WTC11 (cell line): ENCODE measurements at regions not wholly inside any gene's neighbourhood (a gene's known extent, or its start where the extent isn't known, plus 50 kb on each side); places are given as distances from the start of the nearest gene placed in this dataset.

Experiments
- ATAC-seq: fragments of 200-7000 bp; cut with Tn5 transposase; 2 replicates; pipeline ENCODE4 v1.10.0; 2021; ENCODE audit warnings: mild to moderate bottlenecking, moderate library complexity
- CTCF ChIA-PET: fragments of 300-600 bp; sonication (Branson Sonifier 250); formaldehyde crosslinking; loops from one replicate; lab custom pipeline; 2021; ENCODE audit warnings: antibody characterized with exemption; lab: Charles Lee
- POLR2A ChIA-PET: fragments of 350-600 bp; sonication (Branson Sonifier 250); formaldehyde crosslinking; loops from one replicate; lab custom pipeline; 2021; ENCODE audit warnings: antibody characterized with exemption; lab: Charles Lee
- DNase-seq: peaks from one replicate; pipeline ENCODE4 v3.0.0; 2021; ENCODE audit warnings: low spot score
- H3K27ac Mint-ChIP-seq: 2 replicates; pipeline ENCODE4 v1.8.0; 2021; ENCODE audit warnings: mixed read lengths
- H3K27me3 Mint-ChIP-seq: 2 replicates; pipeline ENCODE4 v1.8.0; 2021; ENCODE audit warnings: low read depth, mild to moderate bottlenecking, moderate library complexity, mixed read lengths
- H3K36me3 Mint-ChIP-seq: 2 replicates; pipeline ENCODE4 v1.8.0; 2021; ENCODE audit warnings: mixed read lengths
- H3K4me1 Mint-ChIP-seq: 2 replicates; pipeline ENCODE4 v1.8.0; 2022; ENCODE audit warnings: mixed read lengths
- H3K4me3 Mint-ChIP-seq: 2 replicates; pipeline ENCODE4 v1.8.0; 2021; ENCODE audit warnings: mild to moderate bottlenecking, moderate library complexity, mixed read lengths
- H3K9me3 Mint-ChIP-seq: 2 replicates; pipeline ENCODE4 v1.8.0; 2021; ENCODE audit warnings: mixed read lengths
- AR ChIP-seq: fragments of 250-450 bp; sonication (Bioruptor Pico); IDR thresholded peaks from 2 replicates; pipeline ENCODE4 v1.9.0; 2021; ENCODE audit warnings: mild to moderate bottlenecking
- CREM ChIP-seq: sonication (generic); formaldehyde crosslinking; IDR thresholded peaks from 2 replicates; pipeline ENCODE4 v1.8.1; 2022; ENCODE audit warnings: mild to moderate bottlenecking, missing genetic modification reagents, moderate library complexity
- ESRRA ChIP-seq: sonication (generic); formaldehyde crosslinking; IDR thresholded peaks from 2 replicates; pipeline ENCODE4 v1.8.1; 2022; ENCODE audit warnings: mild to moderate bottlenecking, missing genetic modification reagents, borderline replicate concordance
- FOXJ3 ChIP-seq: sonication (generic); formaldehyde crosslinking; IDR thresholded peaks from 2 replicates; pipeline ENCODE4 v1.9.0; 2021; ENCODE audit warnings: missing genetic modification reagents, mild to moderate bottlenecking, borderline replicate concordance
- FOXP1 ChIP-seq: sonication (generic); formaldehyde crosslinking; IDR thresholded peaks from 2 replicates; pipeline ENCODE4 v1.8.0; 2022; ENCODE audit warnings: missing genetic modification reagents, mild to moderate bottlenecking, moderate library complexity, borderline replicate concordance
- GRHL2 ChIP-seq: fragments of 250-450 bp; sonication (Bioruptor Pico); IDR thresholded peaks from 2 replicates; pipeline ENCODE4 v1.8.0; 2022; ENCODE audit warnings: mild to moderate bottlenecking, moderate library complexity; ENCODE audit not compliant: insufficient replicate concordance, severe bottlenecking
- HMGA2 ChIP-seq: fragments of 250-450 bp; sonication (Bioruptor Pico); IDR thresholded peaks from 2 replicates; pipeline ENCODE4 v1.4.0; 2021; ENCODE audit warnings: mild to moderate bottlenecking, moderate library complexity
- IRF2 ChIP-seq: sonication (generic); formaldehyde crosslinking; IDR thresholded peaks from 2 replicates; pipeline ENCODE4 v1.8.0; 2022; ENCODE audit warnings: low read depth, missing genetic modification reagents, borderline replicate concordance
- KAT7 ChIP-seq: sonication (generic); formaldehyde crosslinking; IDR thresholded peaks from 2 replicates; pipeline ENCODE4 v1.8.1; 2023; ENCODE audit warnings: missing genetic modification reagents, mild to moderate bottlenecking, borderline replicate concordance
- NR1H2 ChIP-seq: sonication (generic); formaldehyde crosslinking; IDR thresholded peaks from 2 replicates; pipeline ENCODE4 v1.9.0; 2021; ENCODE audit warnings: mild to moderate bottlenecking, moderate library complexity, missing genetic modification reagents
- SMAD3 ChIP-seq: sonication (generic); formaldehyde crosslinking; IDR thresholded peaks from 2 replicates; pipeline ENCODE4 v1.8.0; 2022; ENCODE audit warnings: missing genetic modification reagents, mild to moderate bottlenecking, borderline replicate concordance
- SMAD4 ChIP-seq: sonication (generic); formaldehyde crosslinking; IDR thresholded peaks from 2 replicates; pipeline ENCODE4 v1.8.0; 2022; ENCODE audit warnings: mild to moderate bottlenecking, missing genetic modification reagents
- SP1 ChIP-seq: sonication (generic); formaldehyde crosslinking; conservative IDR thresholded peaks from 2 replicates; pipeline ENCODE4 v1.8.1; 2022; ENCODE audit warnings: missing genetic modification reagents
- TEAD1 ChIP-seq: sonication (generic); formaldehyde crosslinking; IDR thresholded peaks from 2 replicates; pipeline ENCODE4 v1.8.0; 2022; ENCODE audit warnings: mild to moderate bottlenecking, missing genetic modification reagents
- ZNF512 ChIP-seq: sonication (generic); formaldehyde crosslinking; IDR thresholded peaks from 2 replicates; pipeline ENCODE4 v1.8.1; 2022; ENCODE audit warnings: missing genetic modification reagents, borderline replicate concordance
- ZNF532 ChIP-seq: fragments of 250-450 bp; sonication (Bioruptor Pico); IDR thresholded peaks from 2 replicates; pipeline ENCODE4 v1.9.0; 2021; ENCODE audit warnings: mild to moderate bottlenecking, borderline replicate concordance
- TF ChIP-seq, protein P1 (sequence below): sonication (generic); formaldehyde crosslinking; IDR thresholded peaks from 2 replicates; pipeline ENCODE4 v1.8.1; 2023; ENCODE audit warnings: mild to moderate bottlenecking, missing genetic modification reagents, moderate library complexity
- TF ChIP-seq, protein P2 (sequence below): fragments of 250-450 bp; sonication (Bioruptor Pico); IDR thresholded peaks from 2 replicates; pipeline ENCODE4 v1.9.0; 2021; ENCODE audit warnings: moderate library complexity, mild to moderate bottlenecking, inconsistent platforms, borderline replicate concordance
- TF ChIP-seq, protein P3 (sequence below): fragments of 250-450 bp; sonication (Bioruptor Pico); IDR thresholded peaks from 2 replicates; pipeline ENCODE4 v1.8.0; 2021; ENCODE audit warnings: mild to moderate bottlenecking

GRCh38 chr16:7185689-7186088, 147.0 kb upstream of the RBFOX1 start (continued):
- TF ChIP-seq, protein P1, sequence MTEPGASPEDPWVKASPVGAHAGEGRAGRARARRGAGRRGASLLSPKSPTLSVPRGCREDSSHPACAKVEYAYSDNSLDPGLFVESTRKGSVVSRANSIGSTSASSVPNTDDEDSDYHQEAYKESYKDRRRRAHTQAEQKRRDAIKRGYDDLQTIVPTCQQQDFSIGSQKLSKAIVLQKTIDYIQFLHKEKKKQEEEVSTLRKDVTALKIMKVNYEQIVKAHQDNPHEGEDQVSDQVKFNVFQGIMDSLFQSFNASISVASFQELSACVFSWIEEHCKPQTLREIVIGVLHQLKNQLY (CRISPR knock-in tag), result no peak
- TF ChIP-seq SMAD3 (no peak), TEAD1 (CRISPR knock-in tag) (no peak), GRHL2 (CRISPR knock-in tag) (no peak), IRF2 (no peak), ZNF532 (CRISPR knock-in tag) (no peak), SP1 (CRISPR knock-in tag) (no peak), SMAD4 (no peak)

GRCh38 chr16:7185165-7185564, 147.5 kb upstream of the RBFOX1 start:
- CTCF ChIA-PET, result no interaction called here
- H3K4me3 Mint-ChIP-seq, result no peak overlapping the region
- ATAC-seq (no peak), DNase-seq (no peak)
- TF ChIP-seq SP1 (CRISPR knock-in tag), result no peak
- TF ChIP-seq AR (CRISPR knock-in tag), result no peak
- TF ChIP-seq ZNF512 (CRISPR knock-in tag), result no peak
- no peak overlapping the region for H3K27ac Mint-ChIP-seq
- H3K4me1 Mint-ChIP-seq, result no peaks in the 10 kb centered on the region
- H3K9me3 Mint-ChIP-seq, result peaks cover 70% of the 10 kb centered on the region
- no peaks in the 10 kb centered on the region; the same call in none of the 2 replicates for H3K27me3 Mint-ChIP-seq
- POLR2A ChIA-PET, result no interaction called here
- H3K36me3 Mint-ChIP-seq, result peaks cover 65% of the 10 kb centered on the region

DNA sequence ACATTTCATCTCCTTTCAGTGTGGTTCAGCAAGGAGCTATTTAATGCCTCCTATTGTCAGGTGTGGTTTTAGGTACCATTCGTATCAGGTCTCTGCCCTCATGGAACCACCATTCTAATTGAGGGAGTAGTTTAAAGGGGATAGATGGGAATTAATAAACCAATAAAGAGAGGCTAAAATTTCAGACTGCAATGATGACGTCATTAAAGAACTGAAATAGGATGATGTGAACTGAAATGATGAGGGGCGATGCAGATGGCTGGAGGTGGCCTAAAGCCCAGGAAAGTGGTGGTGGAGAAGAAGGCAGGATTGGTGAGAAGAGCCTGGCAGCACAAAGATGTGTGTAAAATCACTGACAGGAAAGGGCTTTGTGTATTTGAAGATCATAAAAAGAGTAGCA, 148.9 kb upstream of the RBFOX1 start:
- ChIA-PET POLR2A (no interaction called here), CTCF (no interaction called here)
- H3K27ac Mint-ChIP-seq, result no peak overlapping the region
- H3K36me3 Mint-ChIP-seq, result peaks cover 60% of the 10 kb centered on the region
- no peaks in the 10 kb centered on the region for H3K4me1 Mint-ChIP-seq
- no peaks in the 10 kb centered on the region; the same call in none of the 2 replicates for H3K27me3 Mint-ChIP-seq
- no peak for DNase-seq
- H3K9me3 Mint-ChIP-seq, result peaks cover 69% of the 10 kb centered on the region
- H3K4me3 Mint-ChIP-seq, result no peak overlapping the region
- no peak for ATAC-seq
- TF ChIP-seq FOXP1, result no peak
- TF ChIP-seq KAT7, result no peak
- TF ChIP-seq NR1H2, result no peak
- no peak for TF ChIP-seq HMGA2 (CRISPR knock-in tag)
- TF ChIP-seq, protein P2, sequence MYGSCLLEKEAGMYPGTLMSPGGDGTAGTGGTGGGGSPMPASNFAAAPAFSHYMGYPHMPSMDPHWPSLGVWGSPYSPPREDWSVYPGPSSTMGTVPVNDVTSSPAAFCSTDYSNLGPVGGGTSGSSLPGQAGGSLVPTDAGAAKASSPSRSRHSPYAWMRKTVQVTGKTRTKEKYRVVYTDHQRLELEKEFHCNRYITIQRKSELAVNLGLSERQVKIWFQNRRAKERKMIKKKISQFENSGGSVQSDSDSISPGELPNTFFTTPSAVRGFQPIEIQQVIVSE (CRISPR knock-in tag), result no peak
- TF ChIP-seq, protein P3, sequence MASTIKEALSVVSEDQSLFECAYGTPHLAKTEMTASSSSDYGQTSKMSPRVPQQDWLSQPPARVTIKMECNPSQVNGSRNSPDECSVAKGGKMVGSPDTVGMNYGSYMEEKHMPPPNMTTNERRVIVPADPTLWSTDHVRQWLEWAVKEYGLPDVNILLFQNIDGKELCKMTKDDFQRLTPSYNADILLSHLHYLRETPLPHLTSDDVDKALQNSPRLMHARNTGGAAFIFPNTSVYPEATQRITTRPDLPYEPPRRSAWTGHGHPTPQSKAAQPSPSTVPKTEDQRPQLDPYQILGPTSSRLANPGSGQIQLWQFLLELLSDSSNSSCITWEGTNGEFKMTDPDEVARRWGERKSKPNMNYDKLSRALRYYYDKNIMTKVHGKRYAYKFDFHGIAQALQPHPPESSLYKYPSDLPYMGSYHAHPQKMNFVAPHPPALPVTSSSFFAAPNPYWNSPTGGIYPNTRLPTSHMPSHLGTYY (CRISPR knock-in tag), result no peak
- TF ChIP-seq CREM (CRISPR knock-in tag), result no peak
- TF ChIP-seq FOXJ3 (CRISPR knock-in tag), result no peak
- TF ChIP-seq ESRRA, result no peak
